ENCODE measurements at regions not wholly inside any gene's neighbourhood (a gene's known extent, or its start where the extent isn't known, plus 50 kb on each side); places are given as distances from the start of the nearest gene placed in this dataset.

GRCh38 chr20:6434131-6434530, 311.3 kb upstream of the FERMT1 start:
- TF ChIP-seq CTCF (optimal IDR thresholded peaks at IDR 0.05 in 1 of 3, IDR thresholded peaks at IDR 0.05 in 1 of 3, conservative IDR thresholded peaks at IDR 0.05 in 1 of 3; ENCODE audit: extremely low read depth in 1 of 3, insufficient read depth in 2 of 3, low read length in 3 of 3) (no peak), EZH2 (IDR thresholded peaks at IDR 0.05; ENCODE audit: low read length) (no peak)

Measured in keratinocyte (primary cell).